Dermis microvascular lymphatic vessel endothelial cell (primary cell): ENCODE measurements at regions not wholly inside any gene's neighbourhood (a gene's known extent, or its start where the extent isn't known, plus 50 kb on each side); places are given as distances from the start of the nearest gene placed in this dataset.
"Not testable (repeated sequence)": the region's sequence is repeated elsewhere in the genome, so short reads cannot be mapped to it uniquely, and the experiment has no call there.

ENCODE experiments used
- DNase-seq, 2 donors: peaks; one replicate each; pipeline versions ENCODE4 v3.0.0 to v3.0.0-alpha.2; 2010; ENCODE audit warnings: low read depth in 2 of 2

DNA sequence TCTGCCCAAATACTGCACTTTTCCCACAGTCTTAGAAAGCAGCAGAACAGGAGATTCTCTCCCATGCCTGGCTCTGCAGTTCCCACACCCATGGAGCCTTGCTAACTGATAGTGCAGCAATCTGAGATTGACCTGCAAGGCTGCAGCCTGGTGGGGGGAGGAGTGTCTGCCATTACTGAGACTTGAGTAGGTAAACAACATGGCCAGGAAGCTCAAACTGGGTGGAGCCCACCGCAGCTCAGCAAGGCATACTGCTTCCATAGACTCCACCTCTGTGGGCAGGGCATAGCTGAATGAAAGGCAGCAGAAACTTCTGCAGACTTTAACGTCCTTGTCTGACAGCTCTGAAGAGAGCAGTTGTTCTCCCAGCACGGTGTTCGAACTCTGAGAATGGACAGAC, 358.5 kb upstream of the PCDH9 start:
- no peak for DNase-seq

DNA sequence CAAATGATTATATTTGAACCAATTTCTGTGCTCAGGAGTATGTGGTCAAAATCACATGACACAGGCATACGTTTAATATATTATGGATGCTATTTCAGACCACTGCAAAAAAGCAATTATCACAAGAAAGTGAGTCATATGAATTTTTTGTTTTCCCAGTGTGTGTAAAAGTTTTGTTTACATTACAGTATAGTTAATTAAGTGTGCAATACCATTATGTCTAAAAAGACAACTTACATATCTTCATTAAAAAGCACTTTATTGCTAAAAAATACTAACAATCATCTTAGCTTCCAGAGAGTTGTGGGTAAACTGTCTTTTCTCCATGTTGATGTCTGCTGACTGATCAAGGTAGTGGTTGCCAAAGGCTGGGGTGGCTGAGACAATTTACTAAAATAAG, 347.2 kb upstream of the PCDH9 start:
- DNase-seq = no peak

DNA sequence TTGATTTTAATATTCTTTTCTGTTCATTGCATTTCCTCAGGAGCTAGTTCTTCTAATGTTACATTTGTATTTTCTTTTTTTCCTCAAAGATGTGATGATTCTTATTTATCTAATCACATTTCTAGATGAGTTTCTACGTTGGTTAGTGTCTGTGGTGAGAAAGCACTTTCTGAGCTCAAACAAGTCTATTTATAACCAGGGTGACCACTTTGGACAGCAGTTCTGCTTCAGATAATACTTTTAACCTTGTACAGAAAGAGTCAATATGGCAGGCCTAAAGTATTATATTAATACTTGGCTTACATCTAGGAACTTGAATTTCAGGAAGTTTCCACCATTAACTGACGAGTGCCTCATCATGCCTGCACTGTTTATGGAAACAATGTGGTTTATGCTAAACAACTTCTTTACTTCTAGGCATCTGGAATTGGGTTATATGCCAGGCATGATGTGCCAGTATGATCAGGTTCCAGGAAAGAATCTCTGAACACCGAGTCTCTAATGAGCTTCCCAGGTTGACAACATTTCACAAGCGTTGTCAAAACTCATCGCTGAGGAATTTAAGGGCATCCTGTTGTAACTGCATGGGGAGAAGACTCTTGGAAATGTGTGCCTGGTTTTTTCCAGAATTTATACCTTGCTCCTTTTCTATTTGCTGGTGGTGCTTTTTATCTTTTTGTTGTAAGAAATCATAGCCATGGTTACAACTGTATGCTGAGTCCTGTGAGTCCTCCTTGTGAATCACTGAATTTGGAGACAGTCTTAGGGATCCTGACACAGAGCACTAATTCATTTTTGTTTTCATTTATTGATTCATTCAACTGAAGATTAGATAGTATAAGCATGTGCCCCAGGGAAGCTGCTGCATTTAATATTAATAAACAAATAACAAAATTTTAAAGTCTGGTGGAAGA, 344.4 kb upstream of the PCDH9 start:
- DNase-seq = no peak

DNA sequence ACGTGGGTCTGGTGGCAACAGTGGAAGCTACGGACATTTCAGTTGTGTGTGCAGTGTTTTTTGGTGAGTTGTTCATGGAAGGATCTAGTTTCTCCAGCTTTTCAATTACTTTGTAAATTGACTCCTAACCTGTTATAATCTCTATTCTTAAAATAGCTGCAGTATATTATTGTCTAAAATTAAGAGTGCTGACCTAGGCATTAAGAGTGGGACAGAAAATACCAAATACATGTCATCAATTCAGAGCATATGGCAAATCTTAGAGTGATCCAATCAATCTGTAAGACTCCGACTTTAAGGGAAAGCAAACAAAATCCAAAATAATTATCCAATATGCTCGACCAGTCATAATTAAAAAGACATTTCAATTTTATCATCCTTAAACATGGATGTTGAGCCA, 338.1 kb upstream of the PCDH9 start:
- no peak for DNase-seq

DNA sequence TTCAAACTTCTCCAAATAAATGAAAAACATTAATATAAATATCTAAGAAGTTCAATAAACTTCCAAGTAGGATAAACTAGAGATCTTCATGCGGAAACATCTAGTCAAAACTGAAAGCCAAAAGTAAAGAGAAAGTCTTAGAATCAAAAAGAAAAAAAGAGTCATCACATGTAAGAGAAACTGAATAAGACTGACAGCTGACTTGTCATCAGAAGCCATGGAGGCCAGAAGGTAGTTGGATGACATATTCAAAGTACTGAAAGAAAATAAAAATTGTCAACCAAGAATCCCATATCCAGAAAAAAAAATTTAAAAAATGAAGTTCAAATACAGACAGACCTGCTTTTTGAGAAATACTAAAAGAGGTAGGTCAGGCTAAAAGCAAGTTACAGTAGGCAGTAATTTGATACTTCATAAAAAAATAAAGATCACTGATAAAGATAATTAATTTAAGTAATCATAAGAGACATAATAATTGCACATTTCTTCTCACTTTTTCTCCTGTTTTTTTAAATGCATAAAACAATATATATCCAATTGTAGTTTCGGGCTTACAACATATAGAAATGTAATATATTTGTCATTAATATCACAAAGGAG, 327.6 kb upstream of the PCDH9 start:
- DNase-seq = no peak

DNA sequence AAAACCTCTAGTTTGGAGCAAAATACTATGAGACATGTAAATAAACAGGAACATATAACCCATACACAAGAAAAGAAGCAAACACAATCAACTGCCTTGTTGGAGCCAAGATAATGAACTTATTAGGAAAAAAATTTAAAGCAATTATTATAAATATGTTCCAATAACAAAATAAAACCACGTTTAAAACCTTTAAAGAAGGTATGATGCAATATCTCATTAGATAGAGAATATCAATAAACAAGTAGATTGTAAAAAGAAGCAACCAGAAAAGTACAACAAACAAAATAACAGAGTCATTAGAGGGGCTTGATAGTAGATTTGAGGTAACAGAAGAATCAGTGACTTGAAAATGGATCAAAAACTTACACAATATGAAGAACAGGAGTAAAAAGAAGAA, 327.0 kb upstream of the PCDH9 start:
- DNase-seq = no peak

DNA sequence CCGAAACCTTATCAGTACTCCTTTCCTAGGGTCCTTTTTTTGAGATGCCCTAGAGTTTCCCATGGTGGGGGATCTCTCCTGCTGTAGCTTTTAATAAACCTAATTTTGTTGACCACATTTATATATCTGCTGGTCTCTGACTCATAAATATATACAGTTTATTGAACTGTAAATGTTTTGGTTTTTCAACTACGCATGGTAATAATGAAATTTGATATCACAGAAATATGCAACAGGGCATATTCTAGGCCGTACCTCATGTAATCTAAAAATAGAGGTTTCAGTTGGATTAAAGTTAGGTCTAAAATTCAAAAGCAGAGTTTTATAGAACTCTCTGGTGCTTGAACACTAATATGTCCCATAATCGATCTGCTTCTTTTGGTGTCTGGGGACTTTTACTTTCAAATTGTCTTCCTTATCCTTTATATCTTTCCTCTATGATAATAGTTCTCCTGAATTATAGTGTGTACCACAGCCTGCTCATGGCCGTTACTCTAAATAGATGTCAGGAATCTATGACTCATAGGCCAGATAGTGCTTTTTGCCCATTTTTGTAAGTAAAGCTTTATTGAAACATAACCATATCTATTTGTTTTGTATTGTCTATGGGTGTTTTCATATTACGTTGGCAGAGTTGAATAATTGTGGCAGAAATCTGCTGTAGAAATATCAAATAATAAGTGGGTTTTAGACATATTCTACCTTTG, 324.8 kb upstream of the PCDH9 start:
- no peak for DNase-seq

DNA sequence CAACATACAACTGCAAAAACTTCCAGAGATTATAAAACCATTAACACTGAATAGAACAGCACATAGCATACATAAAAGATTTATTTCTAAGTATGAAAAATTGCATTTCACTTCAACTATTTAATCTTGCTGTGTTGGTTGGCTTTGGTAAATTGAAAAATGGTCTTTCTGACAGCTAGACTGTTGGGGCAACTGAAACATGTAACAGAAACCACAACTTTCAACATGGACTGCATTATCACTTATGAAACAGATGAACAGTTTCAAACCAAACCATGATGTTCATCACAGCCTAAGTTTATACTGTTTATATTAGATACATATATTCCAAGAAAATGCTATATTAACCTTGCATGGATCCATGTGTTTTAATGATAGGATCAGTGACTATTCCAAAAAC, 324.1 kb upstream of the PCDH9 start:
- DNase-seq = no peak

DNA sequence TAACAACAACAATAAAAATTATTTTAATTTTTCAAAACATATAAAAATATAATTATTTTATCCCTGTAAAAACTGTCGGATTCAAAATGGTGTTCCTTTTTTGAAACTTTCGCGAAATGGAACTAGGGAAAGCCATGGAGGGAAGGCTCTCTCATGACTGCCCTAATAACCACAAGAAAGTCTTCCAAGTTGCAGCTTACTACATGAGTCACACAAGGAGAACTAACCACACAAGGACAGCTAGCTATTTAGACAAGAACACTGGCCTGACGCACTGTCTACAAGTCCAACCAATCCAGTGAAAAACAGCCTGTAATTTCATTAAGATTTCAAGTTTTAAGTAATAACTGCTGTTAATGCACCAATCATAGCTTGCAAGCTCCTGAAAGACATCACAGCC, 319.2 kb upstream of the PCDH9 start:
- no peak for DNase-seq

DNA sequence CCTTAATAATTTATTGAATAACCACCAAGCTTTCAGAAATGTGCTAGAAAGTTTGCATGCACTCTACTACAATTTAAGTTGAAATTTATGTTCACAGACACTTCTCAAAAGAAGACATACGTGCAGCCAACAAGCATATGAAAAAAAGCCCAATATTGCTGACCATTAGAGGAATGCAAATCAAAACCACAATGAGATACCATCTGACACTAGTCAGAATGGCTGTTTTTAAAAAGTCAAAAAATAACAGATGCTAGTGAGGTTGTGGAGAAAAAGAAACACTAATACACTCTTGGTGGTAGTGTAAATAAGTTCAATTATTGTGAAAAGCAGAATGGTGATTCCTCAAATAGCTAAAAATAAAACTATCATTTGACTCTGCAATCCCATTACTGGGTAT, 308.8 kb upstream of the PCDH9 start:
- no peak for DNase-seq

DNA sequence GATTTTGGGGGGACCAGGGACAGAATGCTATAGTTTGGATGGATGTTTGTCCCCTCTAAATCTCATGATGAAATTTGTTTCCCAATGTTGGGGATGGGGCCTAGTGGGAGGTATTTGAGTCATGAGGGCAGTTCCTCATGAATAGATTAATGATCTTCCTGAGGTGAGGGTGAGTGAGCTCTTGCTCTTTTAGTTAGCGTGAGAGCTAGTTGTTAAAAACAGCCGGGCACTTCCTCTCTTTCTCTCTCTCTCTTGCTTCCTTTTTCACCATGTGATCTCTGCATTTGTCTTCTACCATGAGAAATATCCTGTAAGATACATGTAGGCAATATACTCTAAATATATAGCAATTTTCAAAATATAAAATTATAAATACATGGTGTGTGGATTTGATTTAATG, 290.8 kb upstream of the PCDH9 start:
- no peak for DNase-seq

DNA sequence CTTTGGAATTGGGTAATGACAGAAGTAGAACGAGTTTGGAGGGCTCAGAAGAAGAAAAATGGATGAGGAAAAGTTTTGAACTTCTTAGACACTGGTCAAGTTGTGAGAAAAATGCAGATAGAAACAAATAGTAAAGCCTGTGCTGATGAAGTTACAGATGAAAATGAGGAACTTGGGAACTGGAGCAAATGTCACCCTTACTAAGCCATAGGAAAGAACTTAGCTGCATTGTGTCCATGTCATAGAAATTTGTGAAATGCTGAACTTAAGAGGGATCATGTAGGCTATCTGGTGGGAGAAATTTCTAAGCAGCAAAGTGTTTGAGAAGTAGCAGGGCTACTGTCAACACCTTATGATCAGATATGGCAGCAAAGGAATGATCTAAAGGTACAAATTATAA, 289.2 kb upstream of the PCDH9 start:
- DNase-seq = no peak

DNA sequence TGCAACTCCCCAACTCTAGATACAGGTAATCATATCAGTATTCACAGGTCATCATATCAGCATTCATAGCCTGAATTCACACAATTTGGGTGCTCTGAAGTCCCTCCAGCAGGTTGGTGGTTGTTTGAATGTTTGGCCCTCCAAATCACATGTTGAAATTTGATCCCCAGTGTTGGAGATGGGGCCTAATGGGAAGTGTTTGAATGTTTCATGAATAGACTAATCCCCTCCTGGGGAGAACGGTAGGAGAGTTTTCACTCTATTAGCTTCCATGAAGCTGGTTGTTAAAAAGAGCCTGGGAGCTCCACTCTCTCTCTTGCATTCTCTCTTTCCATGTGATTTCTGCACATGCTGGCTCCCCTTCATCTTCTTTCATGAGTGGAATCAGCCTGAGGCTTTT, 288.6 kb upstream of the PCDH9 start:
- no peak for DNase-seq

DNA sequence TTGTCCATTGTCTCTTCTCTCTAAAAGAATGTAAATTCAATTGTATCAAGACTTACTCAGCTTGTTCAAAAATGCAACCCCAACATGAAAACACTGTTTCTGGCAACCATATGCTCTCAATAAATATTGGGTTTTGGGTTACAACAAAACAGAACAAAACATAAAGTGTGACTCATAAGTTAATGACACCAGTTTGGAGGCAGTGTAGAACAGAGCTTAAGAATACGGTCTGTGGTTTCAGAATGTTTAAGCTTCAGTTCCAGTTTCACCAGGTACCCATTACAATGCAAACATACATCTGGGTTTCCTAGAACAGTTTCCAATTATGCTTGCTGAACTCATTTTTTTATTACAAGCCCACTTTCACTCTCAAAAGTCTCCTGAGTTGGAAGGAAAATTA, 285.8 kb upstream of the PCDH9 start:
- DNase-seq = no peak

DNA sequence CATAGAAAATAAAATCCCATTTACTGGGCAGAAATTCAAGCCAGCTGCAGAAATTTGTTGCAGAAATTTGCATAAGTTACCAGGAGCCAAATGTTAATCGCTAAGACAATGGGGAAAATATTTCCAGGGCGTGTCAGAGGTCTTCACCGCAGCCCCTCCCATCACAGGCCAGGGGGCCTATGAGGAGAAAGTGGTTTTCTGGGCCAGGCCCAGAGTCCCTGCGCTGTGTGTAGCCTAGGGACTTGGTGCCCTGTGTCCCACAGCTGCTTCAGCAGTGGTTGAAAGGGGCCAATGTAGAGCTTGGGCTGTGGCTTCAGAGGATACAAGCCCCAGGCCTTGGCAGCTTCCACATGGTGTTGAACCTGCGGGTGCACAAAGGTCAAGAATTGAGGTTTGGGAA, 278.9 kb upstream of the PCDH9 start:
- no peak for DNase-seq

DNA sequence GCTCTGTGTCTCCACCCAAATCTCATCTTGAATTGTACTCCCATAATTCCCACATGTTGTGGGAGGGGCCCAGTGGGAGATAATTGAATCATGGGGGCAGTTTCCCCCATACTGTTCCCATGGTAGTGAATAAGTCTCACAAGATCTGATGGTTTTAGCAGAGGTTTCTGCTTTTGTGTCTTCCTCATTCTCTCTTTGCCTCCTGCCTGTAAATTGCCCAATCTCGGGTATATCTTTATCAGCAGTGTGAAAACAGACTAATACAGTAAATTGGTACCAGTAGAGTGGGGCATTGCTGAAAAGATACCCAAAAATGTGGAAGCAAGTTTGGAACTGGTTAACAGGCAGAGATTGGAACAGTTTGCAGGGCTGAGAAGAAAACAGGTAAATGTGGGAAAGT, 278.1 kb upstream of the PCDH9 start:
- not testable (repeated sequence) for DNase-seq

DNA sequence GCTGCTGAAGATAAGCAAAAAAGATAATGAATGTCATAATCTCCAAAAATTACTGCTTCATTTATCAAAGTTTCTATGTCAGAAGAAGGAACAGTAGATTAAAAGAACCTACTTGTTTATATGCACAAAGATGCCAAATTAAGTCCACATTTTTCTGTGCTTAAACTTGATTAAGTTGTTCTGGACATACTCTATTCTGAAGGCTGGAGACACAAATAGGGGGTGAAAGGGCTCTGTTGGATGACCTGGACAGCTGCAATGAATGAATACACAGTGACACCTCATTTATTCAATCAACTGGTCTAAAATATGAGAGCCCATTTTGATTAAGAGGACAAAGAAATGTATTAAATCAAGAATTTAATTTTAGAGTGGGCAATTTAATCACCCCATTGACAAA, 276.3 kb upstream of the PCDH9 start:
- no peak for DNase-seq

DNA sequence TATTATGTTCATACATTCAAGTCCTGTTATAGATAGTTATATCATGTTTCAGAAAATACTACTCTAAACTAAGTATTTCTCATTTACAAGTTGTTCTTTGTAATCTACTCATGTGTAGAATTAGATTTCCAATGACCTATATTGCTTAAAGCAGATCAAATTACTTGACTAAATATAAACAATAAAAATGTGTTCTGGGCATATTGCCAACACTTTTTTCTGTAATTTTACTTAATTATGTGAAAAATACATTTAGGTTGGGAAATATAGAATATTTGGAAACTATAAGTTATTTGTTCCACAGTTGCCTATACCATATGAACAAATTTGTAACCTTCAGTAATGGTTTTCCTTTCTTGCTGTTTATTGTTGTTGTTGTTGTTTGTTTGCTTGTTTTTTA, 275.2 kb upstream of the PCDH9 start:
- no peak for DNase-seq

DNA sequence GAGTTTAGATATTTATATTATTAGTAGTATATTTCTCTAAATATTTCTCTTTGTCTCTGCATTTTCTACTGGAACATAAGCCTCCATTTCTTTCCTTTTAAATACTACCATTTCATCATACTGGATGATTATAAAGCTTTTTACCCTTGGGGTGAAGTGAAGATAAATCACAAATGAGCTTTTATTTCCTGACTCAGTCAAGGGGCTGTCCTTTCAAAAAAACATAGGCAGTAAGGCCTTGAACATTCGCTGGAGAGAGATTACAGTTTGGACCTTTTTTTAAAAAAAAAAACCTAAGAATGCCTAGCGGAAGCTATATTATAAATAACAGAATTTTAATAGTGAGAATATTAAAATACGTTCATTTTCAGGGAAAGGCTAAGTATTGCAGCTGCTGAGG, 268.8 kb upstream of the PCDH9 start:
- DNase-seq = no peak

DNA sequence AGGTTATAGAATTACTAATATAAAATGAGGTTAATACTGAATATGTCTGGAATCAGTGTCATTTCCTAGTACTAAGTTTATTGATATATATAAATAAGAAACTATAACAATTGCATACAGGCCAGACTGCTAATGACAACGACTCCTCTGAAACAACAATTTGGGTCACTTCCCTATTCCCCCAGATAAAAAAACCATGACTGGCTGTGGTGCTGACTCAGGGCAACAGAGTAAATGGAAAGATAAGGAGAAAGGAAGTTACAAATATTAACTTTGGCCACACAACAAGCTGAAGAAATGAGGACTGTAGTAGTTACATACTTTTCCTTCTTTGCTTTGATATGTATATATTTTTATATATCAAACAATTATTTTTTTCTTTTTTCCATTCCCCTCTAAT, 263.7 kb upstream of the PCDH9 start:
- DNase-seq = no peak

DNA sequence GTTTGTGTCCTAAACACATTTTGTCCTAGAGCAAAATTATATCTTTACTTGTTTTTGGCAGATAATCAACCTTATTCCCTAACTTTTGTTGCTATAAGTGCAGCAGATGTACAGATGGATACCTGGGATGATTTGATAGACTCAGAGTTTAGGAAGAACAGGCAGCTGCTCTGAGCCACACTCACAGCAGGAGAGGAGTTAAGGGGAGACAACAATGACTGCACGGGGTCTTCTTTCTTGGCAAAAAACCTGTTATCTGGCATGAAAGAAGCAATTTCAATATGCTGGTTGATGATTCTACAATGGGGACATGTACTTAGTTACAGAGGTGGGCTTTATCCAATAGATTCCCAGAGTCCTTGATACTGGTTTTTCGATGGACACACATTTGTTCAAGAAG, 258.9 kb upstream of the PCDH9 start:
- DNase-seq = no peak

DNA sequence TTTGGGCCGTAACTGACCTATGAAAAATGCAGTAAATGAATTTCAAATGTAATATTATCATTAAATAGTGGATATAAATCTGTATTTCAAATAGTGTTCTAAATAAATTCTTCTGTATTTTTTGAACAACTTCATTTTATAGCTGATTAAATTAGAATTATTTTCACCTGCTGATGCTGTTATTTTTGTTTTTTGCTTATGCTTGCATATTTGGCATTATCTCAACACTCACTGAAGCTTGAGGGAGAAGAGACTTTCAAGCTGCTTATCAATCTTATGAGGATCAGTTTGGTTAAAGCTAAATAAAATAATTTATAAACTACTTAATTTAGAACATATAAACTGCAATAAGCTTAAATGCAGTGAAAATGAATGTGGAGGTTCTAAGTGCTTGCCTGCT, 251.3 kb upstream of the PCDH9 start:
- no peak for DNase-seq

DNA sequence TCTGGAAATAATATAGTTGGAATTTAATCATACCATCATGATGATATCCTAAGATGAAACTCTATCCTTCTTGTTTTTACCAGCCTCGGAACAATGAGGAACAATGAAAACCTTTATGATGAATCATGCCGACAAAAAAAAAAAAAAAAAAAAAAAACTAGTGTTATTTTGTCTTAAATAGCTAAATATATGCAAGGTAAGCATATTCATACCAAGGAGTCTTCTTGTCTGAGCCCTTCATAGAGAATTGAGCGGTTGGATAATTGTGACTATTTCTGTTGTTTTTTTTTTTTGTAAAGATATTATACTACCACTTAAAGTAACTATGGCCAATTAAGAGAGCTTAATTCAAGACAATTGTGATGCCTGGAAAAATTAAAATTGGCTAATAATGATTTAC, 244.0 kb upstream of the PCDH9 start:
- DNase-seq = no peak
